DOHH2 (cell line): ENCODE measurements at regions not wholly inside any gene's neighbourhood (a gene's known extent, or its start where the extent isn't known, plus 50 kb on each side); places are given as distances from the start of the nearest gene placed in this dataset.

Experiments used
- H3F3A ChIP-seq: fragments of 200-600 bp; sonication (generic), shearing (Covaris generic); 2 replicates; pipeline ENCODE4 v1.6.0; 2016; ENCODE audit warnings: antibody characterized with exemption, mild to moderate bottlenecking; ENCODE audit not compliant: control insufficient read depth, insufficient read depth
- H3K27ac ChIP-seq: fragments of 200-600 bp; sonication (generic); 2 replicates; pipeline ENCODE4 v1.5.1; 2014; ENCODE audit warnings: low read depth, mild to moderate bottlenecking, low read length, moderate library complexity
- H3K27me3 ChIP-seq: fragments of 200-600 bp; sonication (generic); 2 replicates; pipeline ENCODE4 v1.6.1; 2014; ENCODE audit warnings: mild to moderate bottlenecking, low read length, mixed read lengths; ENCODE audit not compliant: control insufficient read depth
- H3K36me3 ChIP-seq: fragments of 200-600 bp; sonication (generic); 2 replicates; pipeline ENCODE4 v1.6.1; 2014; ENCODE audit warnings: mild to moderate bottlenecking, low read length, moderate library complexity, mixed read lengths; ENCODE audit not compliant: control insufficient read depth
- H3K4me1 ChIP-seq: fragments of 200-600 bp; sonication (generic); 2 replicates; pipeline ENCODE4 v1.6.1; 2014; ENCODE audit warnings: mild to moderate bottlenecking, low read length, mixed read lengths; ENCODE audit not compliant: control insufficient read depth
- H3K4me2 ChIP-seq: fragments of 200-600 bp; sonication (generic); 2 replicates; pipeline ENCODE4 v1.6.0; 2014; ENCODE audit warnings: mild to moderate bottlenecking, low read length, moderate library complexity
- H3K4me3 ChIP-seq: fragments of 200-600 bp; sonication (generic); 2 replicates; pipeline ENCODE4 v1.5.1; 2014; ENCODE audit warnings: mild to moderate bottlenecking, low read length, mixed read lengths
- H3K79me2 ChIP-seq: fragments of 200-600 bp; sonication (generic); 2 replicates; pipeline ENCODE4 v1.6.1; 2014; ENCODE audit warnings: mild to moderate bottlenecking, low read length, mixed read lengths; ENCODE audit not compliant: control insufficient read depth
- H3K9me2 ChIP-seq: fragments of 200-600 bp; sonication (generic); replicated peaks from 2 replicates; pipeline ENCODE4 v1.6.1; 2014; ENCODE audit warnings: mild to moderate bottlenecking, low read length, mixed read lengths; ENCODE audit not compliant: control insufficient read depth
- H3K9me3 ChIP-seq: fragments of 200-600 bp; sonication (generic); 2 replicates; pipeline ENCODE4 v1.6.1; 2014; ENCODE audit warnings: antibody characterized with exemption, low read length, mixed read lengths; ENCODE audit not compliant: control insufficient read depth, insufficient read depth
- H4K20me1 ChIP-seq: fragments of 200-600 bp; sonication (generic); 2 replicates; pipeline ENCODE4 v1.6.0; 2014; ENCODE audit warnings: low read depth, mild to moderate bottlenecking, antibody characterized with exemption, low read length, moderate library complexity; ENCODE audit not compliant: control insufficient read depth, insufficient read depth
- CTCF ChIP-seq: fragments of 200-600 bp; sonication (generic); IDR thresholded peaks from one replicate; pipeline ENCODE4 v1.5.1; 2014; ENCODE audit warnings: antibody characterized with exemption, mild to moderate bottlenecking, low read depth, low read length; ENCODE audit not compliant: poor library complexity, severe bottlenecking
- EZH2phosphoT487 ChIP-seq: fragments of 200-600 bp; sonication (generic); IDR thresholded peaks from 2 replicates; pipeline ENCODE4 v1.6.1; 2017; ENCODE audit warnings: borderline replicate concordance, mild to moderate bottlenecking, antibody characterized with exemption, low read length, moderate library complexity, mixed read lengths

GRCh38 chr6:86858970-86859369 lies 78.4 kb upstream of the HTR1E start:
- Histone ChIP-seq H3K4me2 (no peak overlapping the region), H3F3A (no peaks in the 10 kb centered on the region), H3K9me3 (no peaks in the 10 kb centered on the region), H3K79me2 (no peaks in the 10 kb centered on the region), H3K9me2 (no peaks in the 10 kb centered on the region), H3K27ac (no peak overlapping the region), H3K27me3 (no peaks in the 10 kb centered on the region), H3K4me1 (no peaks in the 10 kb centered on the region), H3K36me3 (no peaks in the 10 kb centered on the region), H4K20me1 (no peaks in the 10 kb centered on the region), H3K4me3 (no peak overlapping the region)
- no peak for TF ChIP-seq EZH2phosphoT487
- TF ChIP-seq CTCF: no peak

- Histone ChIP-seq H3K36me3 (no peaks in the 10 kb centered on the region), H3K79me2 (no peaks in the 10 kb centered on the region), H3K27ac (no peak overlapping the region), H4K20me1 (no peaks in the 10 kb centered on the region), H3K4me3 (no peak overlapping the region), H3K9me2 (no peaks in the 10 kb centered on the region), H3F3A (no peaks in the 10 kb centered on the region), H3K27me3 (no peaks in the 10 kb centered on the region), H3K4me2 (no peak overlapping the region), H3K4me1 (no peaks in the 10 kb centered on the region), H3K9me3 (no peaks in the 10 kb centered on the region)
- no peak for TF ChIP-seq EZH2phosphoT487
- TF ChIP-seq CTCF: no peak
Measured at GRCh38 chr6:86857783-86858182, 79.5 kb upstream of the HTR1E start.

- H3K36me3 ChIP-seq: no peaks in the 10 kb centered on the region
- no peaks in the 10 kb centered on the region for H4K20me1 ChIP-seq
- H3K4me3 ChIP-seq: no peak overlapping the region
- H3K27me3 ChIP-seq: no peaks in the 10 kb centered on the region
- H3K9me2 ChIP-seq: no peaks in the 10 kb centered on the region
- no peak overlapping the region for H3K27ac ChIP-seq
- no peak overlapping the region for H3K4me2 ChIP-seq
- H3K79me2 ChIP-seq: no peaks in the 10 kb centered on the region
- TF ChIP-seq CTCF: peak; percentile 85
- TF ChIP-seq EZH2phosphoT487: no peak
- no peaks in the 10 kb centered on the region for H3K9me3 ChIP-seq
- H3F3A ChIP-seq: no peaks in the 10 kb centered on the region
- no peaks in the 10 kb centered on the region for H3K4me1 ChIP-seq
Measured at GRCh38 chr6:86856937-86857563, 80.3 kb upstream of the HTR1E start.
